Calu3 (cell line): ENCODE measurements at regions not wholly inside any gene's neighbourhood (a gene's known extent, or its start where the extent isn't known, plus 50 kb on each side); places are given as distances from the start of the nearest gene placed in this dataset.

Experiments used
- BruUV-seq: library from RNA; stranded (reverse); fragments of 400-500 nt; replicated peaks from 2 replicates; lab custom pipeline; 2021; lab: Mats Ljungman, UMichigan
- CTCF ChIA-PET: fragments of 300-600 bp; sonication (Branson Sonifier 250); formaldehyde crosslinking; loops from one replicate; lab custom pipeline; 2022; ENCODE audit warnings: antibody characterized with exemption; lab: Charles Lee
- DNase-seq: peaks from one replicate; pipeline ENCODE4 v3.0.0; 2022
- H3K27ac Mint-ChIP-seq: one replicate; pipeline ENCODE4 v1.8.0; 2022; ENCODE audit warnings: mixed read lengths; ENCODE audit not compliant: unreplicated experiment
- H3K27me3 Mint-ChIP-seq: one replicate; pipeline ENCODE4 v1.8.0; 2022; ENCODE audit warnings: mixed read lengths; ENCODE audit not compliant: unreplicated experiment
- H3K36me3 Mint-ChIP-seq: one replicate; pipeline ENCODE4 v1.8.0; 2022; ENCODE audit warnings: mild to moderate bottlenecking, moderate library complexity, mixed read lengths; ENCODE audit not compliant: insufficient read depth, unreplicated experiment
- H3K4me1 Mint-ChIP-seq: one replicate; pipeline ENCODE4 v1.8.0; 2022; ENCODE audit warnings: mild to moderate bottlenecking, low read depth, mixed read lengths; ENCODE audit not compliant: unreplicated experiment
- H3K4me3 Mint-ChIP-seq: one replicate; pipeline ENCODE4 v1.8.0; 2022; ENCODE audit warnings: mild to moderate bottlenecking, low read depth, moderate library complexity, mixed read lengths; ENCODE audit not compliant: unreplicated experiment
- H3K9me3 Mint-ChIP-seq: one replicate; pipeline ENCODE4 v1.8.0; 2022; ENCODE audit warnings: low read depth, mixed read lengths; ENCODE audit not compliant: unreplicated experiment
- intact Hi-C: fragments of 100-400 bp; cut with micrococcal nuclease; formaldehyde crosslinking; loops from one replicate; pipeline ENCODE4 v1.10.0; 2022; ENCODE audit not compliant: unreplicated experiment
- TF ChIP-seq, protein P1 (sequence below): fragments of 200-600 bp; IDR thresholded peaks from one replicate; pipeline ENCODE4 v1.8.0; 2022; ENCODE audit warnings: antibody characterized with exemption; ENCODE audit not compliant: unreplicated experiment

- no peak for DNase-seq
- Mint-ChIP-seq H3K4me3 (no peak overlapping the region), H3K36me3 (no peaks in the 10 kb centered on the region), H3K27ac (no peak overlapping the region), H3K9me3 (no peaks in the 10 kb centered on the region), H3K4me1 (no peaks in the 10 kb centered on the region), H3K27me3 (no peaks in the 10 kb centered on the region)
- BruUV-seq: no TSS peak
- CTCF ChIA-PET: no interaction called here
- TF ChIP-seq, protein P1, sequence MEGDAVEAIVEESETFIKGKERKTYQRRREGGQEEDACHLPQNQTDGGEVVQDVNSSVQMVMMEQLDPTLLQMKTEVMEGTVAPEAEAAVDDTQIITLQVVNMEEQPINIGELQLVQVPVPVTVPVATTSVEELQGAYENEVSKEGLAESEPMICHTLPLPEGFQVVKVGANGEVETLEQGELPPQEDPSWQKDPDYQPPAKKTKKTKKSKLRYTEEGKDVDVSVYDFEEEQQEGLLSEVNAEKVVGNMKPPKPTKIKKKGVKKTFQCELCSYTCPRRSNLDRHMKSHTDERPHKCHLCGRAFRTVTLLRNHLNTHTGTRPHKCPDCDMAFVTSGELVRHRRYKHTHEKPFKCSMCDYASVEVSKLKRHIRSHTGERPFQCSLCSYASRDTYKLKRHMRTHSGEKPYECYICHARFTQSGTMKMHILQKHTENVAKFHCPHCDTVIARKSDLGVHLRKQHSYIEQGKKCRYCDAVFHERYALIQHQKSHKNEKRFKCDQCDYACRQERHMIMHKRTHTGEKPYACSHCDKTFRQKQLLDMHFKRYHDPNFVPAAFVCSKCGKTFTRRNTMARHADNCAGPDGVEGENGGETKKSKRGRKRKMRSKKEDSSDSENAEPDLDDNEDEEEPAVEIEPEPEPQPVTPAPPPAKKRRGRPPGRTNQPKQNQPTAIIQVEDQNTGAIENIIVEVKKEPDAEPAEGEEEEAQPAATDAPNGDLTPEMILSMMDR: no peak
- intact Hi-C loops: no loop called here
Observed at GRCh38 chr2:12594590-12594989, 122.1 kb upstream of the TRIB2 start.

DNA sequence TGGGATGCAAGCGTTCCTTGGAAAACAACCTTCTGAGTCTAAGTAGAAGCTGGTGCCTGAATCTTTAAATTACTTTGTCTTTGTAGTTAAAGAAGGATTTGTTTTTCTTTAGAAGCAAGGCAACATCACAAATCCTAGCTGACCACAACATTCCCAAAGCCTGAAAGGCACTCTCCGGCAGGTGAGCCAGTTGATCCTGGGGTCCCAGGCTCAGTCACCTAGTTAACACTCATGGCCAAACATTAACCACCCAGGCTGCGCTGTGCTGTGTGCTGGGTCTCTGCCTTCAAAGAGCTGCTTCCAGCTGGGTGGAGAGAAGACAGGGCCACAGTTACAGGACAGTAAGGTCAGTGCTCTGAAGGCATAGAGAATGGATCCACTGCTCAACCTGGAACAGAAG lies 120.0 kb upstream of the TRIB2 start:
- intact Hi-C loops: no loop called here
- Mint-ChIP-seq H3K4me1 (no peaks in the 10 kb centered on the region), H3K27ac (no peak overlapping the region), H3K36me3 (no peaks in the 10 kb centered on the region), H3K4me3 (no peak overlapping the region), H3K9me3 (peaks cover under 1% of the 10 kb centered on the region), H3K27me3 (no peaks in the 10 kb centered on the region)
- CTCF ChIA-PET: no interaction called here
- BruUV-seq: no TSS peak
- DNase-seq: no peak
- TF ChIP-seq, protein P1: no peak

DNA sequence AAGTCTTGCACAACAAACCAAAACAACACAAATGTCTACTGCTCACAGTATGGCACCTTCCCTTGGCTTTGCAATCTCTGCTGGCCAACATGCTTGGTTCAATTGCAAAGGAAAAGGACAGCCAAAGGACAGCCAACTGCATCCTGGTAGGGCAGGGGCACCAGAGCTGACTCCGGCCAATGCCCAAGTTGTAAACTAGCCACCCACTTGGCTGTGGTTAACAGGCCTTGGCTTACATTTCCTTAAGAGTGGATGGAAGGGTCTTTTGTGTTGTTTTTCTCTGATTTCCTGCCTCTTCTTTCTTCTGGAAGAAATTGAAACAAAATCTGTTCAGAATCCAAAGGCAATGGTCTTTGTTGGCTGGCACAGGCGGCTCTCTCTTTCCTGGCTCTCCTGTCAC lies 119.1 kb upstream of the TRIB2 start:
- H3K4me3 Mint-ChIP-seq: no peak overlapping the region
- H3K27ac Mint-ChIP-seq: no peak overlapping the region
- DNase-seq: no peak

DNA sequence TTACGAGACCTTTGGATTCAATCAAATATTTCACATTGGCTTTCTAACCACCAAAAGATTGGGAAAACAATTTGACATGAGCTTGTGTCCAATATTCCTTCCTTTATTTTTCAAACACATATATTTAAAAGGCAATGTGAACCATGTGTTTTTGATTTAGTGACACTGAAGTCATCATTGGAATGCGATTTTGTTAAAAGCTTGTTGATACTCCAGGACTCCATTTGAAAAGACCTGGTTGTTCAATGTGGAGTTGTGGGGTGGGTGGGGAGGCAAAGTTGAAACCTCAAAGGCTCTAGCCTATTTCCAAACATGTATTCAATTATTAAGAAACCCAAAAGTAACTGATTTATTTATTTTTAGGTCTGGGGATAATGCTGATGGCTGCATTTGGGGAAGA lies 114.1 kb upstream of the TRIB2 start:
- no peak for DNase-seq
- H3K27me3 Mint-ChIP-seq: no peaks in the 10 kb centered on the region
- TF ChIP-seq, protein P1: no peak
- peaks cover 2% of the 10 kb centered on the region for H3K9me3 Mint-ChIP-seq
- intact Hi-C loops: no loop called here
- no peak overlapping the region for H3K27ac Mint-ChIP-seq
- no peak overlapping the region for H3K4me3 Mint-ChIP-seq
- no peaks in the 10 kb centered on the region for H3K36me3 Mint-ChIP-seq
- CTCF ChIA-PET: no interaction called here
- BruUV-seq: no TSS peak
- peaks cover 2% of the 10 kb centered on the region for H3K4me1 Mint-ChIP-seq

More for the DNA sequence above, 119.1 kb upstream of the TRIB2 start:
- TF ChIP-seq, protein P1: no peak
- Mint-ChIP-seq H3K4me1 (no peaks in the 10 kb centered on the region), H3K9me3 (peaks cover 2% of the 10 kb centered on the region), H3K27me3 (no peaks in the 10 kb centered on the region), H3K36me3 (no peaks in the 10 kb centered on the region)
- intact Hi-C loops: no loop called here
- BruUV-seq: no TSS peak
- CTCF ChIA-PET: no interaction called here
